Adrenal gland (tissue), 9 donors: ENCODE measurements at regions not wholly inside any gene's neighbourhood (a gene's known extent, or its start where the extent isn't known, plus 50 kb on each side); places are given as distances from the start of the nearest gene placed in this dataset.

Experiments used
- DNase-seq, 7 donors: peaks; one replicate each; pipeline ENCODE4 v3.0.0-alpha.2; 2019 to 2020
- H3K27ac ChIP-seq, 5 donors: fragments of 200-600 bp; sonication (generic) in 4 of 5; 1 replicate in 3 of 5; 2 replicates in 2 of 5; pipeline versions ENCODE4 v1.5.1 to v1.8.0; 2016 to 2020; ENCODE audit warnings: mild to moderate bottlenecking in 1 of 5
- H3K27me3 ChIP-seq: fragments of 200-600 bp; 2 replicates; pipeline ENCODE4 v1.8.0; 2021
- H3K36me3 ChIP-seq, 2 donors: fragments of 200-600 bp; replicated peaks in 1 of 2; 1 replicate in 1 of 2; 2 replicates in 1 of 2; pipeline versions ENCODE4 v1.5.1 to v1.8.0; 2018 to 2022
- H3K4me1 ChIP-seq, 2 donors: fragments of 200-600 bp; replicated peaks in 1 of 2; 1 replicate in 1 of 2; 2 replicates in 1 of 2; pipeline versions ENCODE4 v1.5.1 to v1.8.0; 2018 to 2021
- H3K4me3 ChIP-seq, 4 donors: fragments of 200-600 bp; sonication (generic) in 3 of 4; one replicate each; pipeline ENCODE4 v1.5.1; 2016 to 2018
- H3K9me3 ChIP-seq, 3 donors: fragments of 200-600 bp; sonication (generic) in 1 of 3; replicated peaks in 1 of 3; 1 replicate in 2 of 3; 2 replicates in 1 of 3; pipeline versions ENCODE4 v1.5.1 to v1.8.0; 2016 to 2021
- POLR2A ChIP-seq, 2 donors: fragments of 450-650 bp; IDR thresholded peaks; one replicate each; pipeline ENCODE4 v1.6.1; 2017; ENCODE audit warnings: antibody characterized with exemption in 2 of 2, mild to moderate bottlenecking in 2 of 2, moderate library complexity in 1 of 2
- WGBS, 4 donors: extraction: QIAGEN DNeasy Blood & Tissue Kit in 2 of 4; methylation state at CpG; one replicate each; pipeline versions ENCODE4 v1.1.5 to v1.1.7; 2013 to 2017; 5-methylcytosine and 5-hydroxymethylcytosine counted together
- intact Hi-C, 2 donors: fragments of 100-400 bp; cut with DNase I; formaldehyde crosslinking; loops; one replicate each; pipeline versions ENCODE4 v1.14.1 to v1.15.0; 2022 to 2023
- TF ChIP-seq, protein P1 (sequence below), 6 experiments: fragments of 450-650 bp in 4 of 6; fragments of 200-600 bp in 2 of 6; sonication (generic) in 1 of 6; IDR thresholded peaks; 1 replicate in 5 of 6; 2 replicates in 1 of 6; pipeline versions ENCODE4 v1.5.1 to v1.8.0; 2016 to 2021; ENCODE audit warnings: antibody characterized with exemption in 6 of 6, mild to moderate bottlenecking in 2 of 6, moderate library complexity in 1 of 6
- donor health status: healthy with polysubstance abuse.
- donor health status: Bipolar disorder and iron deficiency.
- donor health status: DM: yes; HTN: yes; CAD: no.
- donor health status: DM: no; HTN: no; CAD: no.
- donor health status: DM: no; HTN: no; CAD: no.

DNA sequence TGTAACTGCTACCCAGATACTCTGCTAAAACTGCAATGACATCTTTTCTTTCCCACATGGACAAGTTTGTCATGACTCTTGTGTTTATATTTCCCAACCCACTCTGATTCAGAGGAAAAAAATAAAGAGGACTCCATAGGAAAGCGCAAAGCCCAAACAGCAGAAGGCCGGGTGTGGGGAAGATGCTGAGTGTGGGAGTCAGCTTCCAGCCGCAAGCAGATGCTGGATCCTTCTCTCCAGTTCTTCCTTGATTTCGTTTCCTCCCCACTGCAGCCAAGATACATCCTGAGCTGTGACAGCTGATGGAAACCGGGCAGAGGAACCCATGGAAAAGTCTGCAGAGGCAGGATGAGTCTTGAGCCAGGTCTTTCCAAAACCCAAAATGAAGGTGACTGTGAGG is 498.2 kb downstream of the PLPP3 start:
- no peaks in the 10 kb centered on the region for H3K27me3 ChIP-seq
- no peak overlapping the region for H3K4me3 ChIP-seq
- no peaks in the 10 kb centered on the region for H3K9me3 ChIP-seq
- DNase-seq: peak in 1 of 7 donors; percentile 14
- intact Hi-C loops: no loop called here
- TF ChIP-seq POLR2A (IDR thresholded peaks at IDR 0.05): no peak
- TF ChIP-seq, protein P1, sequence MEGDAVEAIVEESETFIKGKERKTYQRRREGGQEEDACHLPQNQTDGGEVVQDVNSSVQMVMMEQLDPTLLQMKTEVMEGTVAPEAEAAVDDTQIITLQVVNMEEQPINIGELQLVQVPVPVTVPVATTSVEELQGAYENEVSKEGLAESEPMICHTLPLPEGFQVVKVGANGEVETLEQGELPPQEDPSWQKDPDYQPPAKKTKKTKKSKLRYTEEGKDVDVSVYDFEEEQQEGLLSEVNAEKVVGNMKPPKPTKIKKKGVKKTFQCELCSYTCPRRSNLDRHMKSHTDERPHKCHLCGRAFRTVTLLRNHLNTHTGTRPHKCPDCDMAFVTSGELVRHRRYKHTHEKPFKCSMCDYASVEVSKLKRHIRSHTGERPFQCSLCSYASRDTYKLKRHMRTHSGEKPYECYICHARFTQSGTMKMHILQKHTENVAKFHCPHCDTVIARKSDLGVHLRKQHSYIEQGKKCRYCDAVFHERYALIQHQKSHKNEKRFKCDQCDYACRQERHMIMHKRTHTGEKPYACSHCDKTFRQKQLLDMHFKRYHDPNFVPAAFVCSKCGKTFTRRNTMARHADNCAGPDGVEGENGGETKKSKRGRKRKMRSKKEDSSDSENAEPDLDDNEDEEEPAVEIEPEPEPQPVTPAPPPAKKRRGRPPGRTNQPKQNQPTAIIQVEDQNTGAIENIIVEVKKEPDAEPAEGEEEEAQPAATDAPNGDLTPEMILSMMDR (IDR thresholded peaks at IDR 0.05): no peak
- H3K4me1 ChIP-seq: no peaks in the 10 kb centered on the region
- H3K27ac ChIP-seq: no peak overlapping the region
- 54 to 71% (median 61%) methylated on average over 4 to 5 of the region's 5 CpGs for WGBS, 4 donors
- H3K36me3 ChIP-seq: no peaks in the 10 kb centered on the region

DNA sequence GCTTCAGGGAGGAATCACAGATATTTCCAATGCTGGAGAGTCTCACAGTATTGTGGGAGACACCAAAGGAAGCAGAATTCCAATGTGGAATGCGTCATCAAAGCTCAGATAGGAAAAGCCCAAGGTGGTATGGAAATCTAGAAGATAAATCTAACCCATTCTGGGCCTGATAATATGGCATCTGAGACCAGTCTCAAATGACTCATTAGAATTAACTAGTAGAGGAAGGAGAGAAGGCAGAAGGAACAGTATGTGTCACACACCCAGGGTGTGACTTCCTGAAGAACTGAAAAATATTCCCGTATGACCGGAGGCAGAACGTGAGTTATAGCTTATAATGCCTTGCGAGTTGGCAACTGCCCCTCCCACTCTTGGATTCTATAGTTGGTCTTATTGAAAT is 499.2 kb downstream of the PLPP3 start:
- no peak overlapping the region for H3K4me3 ChIP-seq
- DNase-seq: no peak
- no peaks in the 10 kb centered on the region for H3K27me3 ChIP-seq
- WGBS, 4 donors: 73 to 78% (median 76%) methylated on average over 5 of the region's 5 CpGs
- no peaks in the 10 kb centered on the region for H3K9me3 ChIP-seq
- H3K27ac ChIP-seq: no peak overlapping the region
- no peak for TF ChIP-seq POLR2A (IDR thresholded peaks at IDR 0.05)
- TF ChIP-seq, protein P1 (IDR thresholded peaks at IDR 0.05): no peak
- H3K36me3 ChIP-seq: no peaks in the 10 kb centered on the region
- intact Hi-C loops: no loop called here
- H3K4me1 ChIP-seq: no peaks in the 10 kb centered on the region

DNA sequence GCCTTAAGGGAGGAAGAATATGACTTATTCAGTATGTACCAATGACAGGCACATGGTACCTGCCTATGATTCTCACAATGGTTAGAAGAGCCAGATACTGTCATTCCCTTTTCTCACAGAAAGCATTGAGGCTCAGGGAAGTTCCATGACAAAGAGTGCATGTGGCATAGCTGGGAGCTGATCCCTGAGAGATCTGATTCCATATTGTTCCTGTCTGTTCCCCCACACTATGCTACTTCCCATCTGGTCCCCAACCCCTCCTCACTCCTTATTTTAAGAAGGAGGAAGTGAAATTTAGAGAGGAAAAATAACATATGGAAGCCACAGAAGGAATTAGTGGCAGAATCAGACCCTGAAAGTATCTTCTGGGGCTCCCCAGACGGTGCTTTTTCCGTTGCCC is 500.0 kb downstream of the PLPP3 start:
- intact Hi-C loops: no loop called here
- 75 to 83% (median 81%) methylated on average over 2 of the region's 2 CpGs for WGBS, 4 donors
- no peak for TF ChIP-seq POLR2A (IDR thresholded peaks at IDR 0.05)
- TF ChIP-seq, protein P1 (IDR thresholded peaks at IDR 0.05): no peak

DNA sequence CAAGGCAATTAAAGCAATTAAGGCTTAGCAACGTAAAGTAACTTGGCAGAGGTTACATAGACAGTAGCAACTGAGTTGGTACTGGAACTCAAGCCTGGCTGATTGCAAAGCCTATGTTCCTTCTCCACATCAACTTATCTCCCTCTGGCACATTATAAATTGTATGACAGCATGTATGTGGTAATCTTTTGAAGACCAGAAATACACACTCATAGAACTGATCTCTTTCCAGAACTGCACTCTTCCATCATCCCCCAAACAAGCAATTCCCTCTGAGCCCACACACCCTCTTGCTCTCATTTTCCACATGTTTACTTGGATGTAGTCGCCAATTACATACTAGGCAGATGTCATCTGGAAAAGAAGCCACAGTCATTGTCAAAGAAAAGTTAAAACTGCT is 502.2 kb downstream of the PLPP3 start:
- Histone ChIP-seq H3K4me1 (no peaks in the 10 kb centered on the region), H3K27me3 (no peaks in the 10 kb centered on the region), H3K36me3 (no peaks in the 10 kb centered on the region), H3K27ac (no peak overlapping the region), H3K4me3 (no peak overlapping the region), H3K9me3 (no peaks in the 10 kb centered on the region)
- no peak for DNase-seq
- intact Hi-C loops: no loop called here
- TF ChIP-seq, protein P1 (IDR thresholded peaks at IDR 0.05): no peak
- TF ChIP-seq POLR2A (IDR thresholded peaks at IDR 0.05): no peak
- WGBS, 4 donors: 61 to 71% (median 68%) methylated on average over 2 of the region's 2 CpGs

More for the DNA sequence above, 500.0 kb downstream of the PLPP3 start:
- H3K27me3 ChIP-seq: no peaks in the 10 kb centered on the region
- no peaks in the 10 kb centered on the region for H3K36me3 ChIP-seq
- H3K27ac ChIP-seq: no peak overlapping the region
- DNase-seq: no peak
- H3K9me3 ChIP-seq: no peaks in the 10 kb centered on the region
- H3K4me3 ChIP-seq: no peak overlapping the region
- H3K4me1 ChIP-seq: no peaks in the 10 kb centered on the region
